ENCODE measurements at regions not wholly inside any gene's neighbourhood (a gene's known extent, or its start where the extent isn't known, plus 50 kb on each side); places are given as distances from the start of the nearest gene placed in this dataset.
"Not testable (repeated sequence)": the region's sequence is repeated elsewhere in the genome, so short reads cannot be mapped to it uniquely, and the experiment has no call there.

GRCh38 chr12:66767536-66767935 is 88.7 kb upstream of the GRIP1 start:
- ATAC-seq (no peak), DNase-seq (no peak)
- intact Hi-C loops (cut with DNase I, micrococcal nuclease), result no loop called here

DNA sequence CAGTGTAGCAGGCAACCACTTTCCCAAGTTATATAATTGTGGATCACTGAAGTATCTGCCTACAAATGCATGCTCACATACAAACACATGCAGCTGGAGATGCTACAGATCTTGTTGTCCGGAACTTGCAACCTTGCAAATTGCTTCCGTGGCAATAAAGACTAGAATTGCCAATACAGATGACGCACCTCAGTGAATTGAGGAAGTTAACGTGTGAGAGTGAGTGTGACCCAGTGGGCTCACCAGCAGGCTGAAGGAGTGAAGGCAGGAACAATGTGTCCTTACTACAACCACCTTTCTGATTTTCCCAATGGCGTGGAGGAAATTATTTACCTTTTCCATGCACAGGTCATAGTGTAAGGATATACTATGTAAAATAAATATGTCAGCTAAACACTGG is 89.4 kb upstream of the GRIP1 start:
- intact Hi-C loops (cut with DNase I, micrococcal nuclease), result no loop called here
- peak in 1 of 2 donors; percentile 5 for DNase-seq
- ATAC-seq, result peak; percentile 97

DNA sequence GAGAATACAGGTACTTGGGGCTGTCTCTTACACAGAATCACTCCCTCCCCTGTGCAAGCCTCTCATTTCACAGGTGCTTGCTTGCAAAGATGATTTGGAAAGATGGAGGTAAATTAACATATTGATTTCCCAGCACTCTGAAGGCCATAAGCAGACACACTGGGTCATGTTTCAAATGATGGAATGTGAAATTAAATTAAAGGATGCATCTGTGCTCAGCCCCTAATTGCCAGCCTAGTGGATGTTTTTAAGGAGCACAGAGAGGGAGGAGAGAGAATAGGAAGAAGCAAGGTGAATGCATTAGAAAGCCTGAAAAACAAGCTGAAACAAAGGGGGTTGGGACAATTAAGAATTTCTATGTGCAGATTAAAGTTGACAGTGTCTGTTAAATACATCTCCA is 96.1 kb upstream of the GRIP1 start:
- no peak for ATAC-seq
- no peak for DNase-seq
- intact Hi-C loops (cut with DNase I, micrococcal nuclease), result no loop called here

GRCh38 chr12:66775871-66776270 is 97.0 kb upstream of the GRIP1 start:
- no peak for DNase-seq
- ATAC-seq, result no peak
- intact Hi-C loops (cut with DNase I, micrococcal nuclease), result no loop called here

GRCh38 chr12:66776974-66777373 is 98.1 kb upstream of the GRIP1 start:
- intact Hi-C loops (cut with DNase I, micrococcal nuclease), result no loop called here
- ATAC-seq (no peak), DNase-seq (no peak)

GRCh38 chr12:66779466-66779865 is 100.6 kb upstream of the GRIP1 start:
- DNase-seq (no peak), ATAC-seq (no peak)

GRCh38 chr12:66786531-66787308 is 107.8 kb upstream of the GRIP1 start:
- ATAC-seq (no peak), DNase-seq (no peak)
- intact Hi-C loops (cut with DNase I, micrococcal nuclease), result no loop called here

More at GRCh38 chr12:66779466-66779865, 100.6 kb upstream of the GRIP1 start:
- intact Hi-C loops (cut with DNase I, micrococcal nuclease), result no loop called here

GRCh38 chr12:66799551-66799950 is 120.7 kb upstream of the GRIP1 start:
- ATAC-seq (no peak), DNase-seq (no peak)
- intact Hi-C loops (cut with DNase I, micrococcal nuclease), result no loop called here

- intact Hi-C loops (cut with DNase I, micrococcal nuclease), result no loop called here
- ATAC-seq (no peak), DNase-seq (no peak)
Observed at GRCh38 chr12:66800046-66800445, 121.2 kb upstream of the GRIP1 start.

- intact Hi-C loops (cut with DNase I, micrococcal nuclease), result no loop called here
- ATAC-seq, result no peak
Observed at GRCh38 chr12:66803930-66804329, 125.1 kb upstream of the GRIP1 start.

DNA sequence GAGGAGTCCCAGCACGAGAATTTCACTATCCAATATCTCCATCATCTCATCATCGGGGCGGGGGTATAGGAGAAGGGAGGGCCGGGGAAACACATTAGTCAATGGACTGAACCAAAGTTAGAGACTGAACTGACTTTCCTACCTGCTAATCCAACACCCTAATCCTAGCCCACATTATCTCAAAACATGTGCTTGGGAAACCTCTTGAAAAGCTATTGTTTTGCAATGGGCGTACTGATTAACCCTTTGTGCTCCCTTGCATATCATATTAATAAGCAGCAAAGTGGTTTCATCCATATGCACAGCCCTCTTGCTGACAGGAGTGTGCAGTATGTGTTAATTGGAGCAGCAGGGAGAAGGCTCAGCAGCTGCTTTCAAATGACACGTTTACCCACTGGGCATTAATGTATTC is 125.7 kb upstream of the GRIP1 start:
- ATAC-seq (no peak), DNase-seq (no peak)
- intact Hi-C loops (cut with DNase I, micrococcal nuclease), result no loop called here

More at GRCh38 chr12:66803930-66804329, 125.1 kb upstream of the GRIP1 start:
- no peak for DNase-seq

GRCh38 chr12:66808606-66809005 is 129.7 kb upstream of the GRIP1 start:
- DNase-seq (no peak), ATAC-seq (no peak)
- intact Hi-C loops (cut with DNase I, micrococcal nuclease), result no loop called here

GRCh38 chr12:66813137-66813892 is 134.4 kb upstream of the GRIP1 start:
- intact Hi-C loops (cut with DNase I, micrococcal nuclease), result no loop called here
- DNase-seq, result no peak
- ATAC-seq, result no peak

GRCh38 chr12:66819587-66819986 is 140.7 kb upstream of the GRIP1 start:
- ATAC-seq, result no peak
- intact Hi-C loops (cut with DNase I, micrococcal nuclease), result no loop called here
- DNase-seq, result no peak

- no peak for ATAC-seq
- intact Hi-C loops (cut with DNase I, micrococcal nuclease), result no loop called here
- no peak for DNase-seq
Observed at GRCh38 chr12:66822961-66823360, 144.1 kb upstream of the GRIP1 start.

- ATAC-seq (no peak), DNase-seq (no peak)
- intact Hi-C loops (cut with DNase I, micrococcal nuclease), result no loop called here
Observed at GRCh38 chr12:66823857-66824570, 145.1 kb upstream of the GRIP1 start.

- intact Hi-C loops (cut with DNase I, micrococcal nuclease); DNase-seq; ATAC-seq: not testable (repeated sequence)
Observed at GRCh38 chr12:66825921-66826320, 147.0 kb upstream of the GRIP1 start.

GRCh38 chr12:66829660-66830325 is 150.9 kb upstream of the GRIP1 start:
- DNase-seq (no peak), ATAC-seq (no peak)
- intact Hi-C loops (cut with DNase I, micrococcal nuclease), result no loop called here

DNA sequence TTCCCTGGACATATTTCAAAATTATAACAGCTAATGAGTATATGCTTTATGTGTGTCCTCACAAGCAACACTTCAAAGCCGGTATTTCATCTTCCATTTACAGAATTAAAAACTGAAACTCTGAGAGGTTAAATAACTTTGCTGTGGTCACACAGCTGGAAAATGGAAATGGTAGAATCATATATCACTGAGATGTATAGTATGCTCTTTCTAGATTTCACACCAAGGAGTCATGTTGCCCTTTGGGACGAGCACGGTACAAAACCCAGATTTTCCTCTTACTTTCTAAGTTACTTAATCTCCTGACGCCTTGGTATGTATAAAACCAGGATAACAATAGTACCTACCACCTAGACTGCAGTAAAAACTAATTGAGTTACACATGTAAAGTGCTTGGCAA is 152.6 kb upstream of the GRIP1 start:
- DNase-seq, result no peak
- intact Hi-C loops (cut with DNase I, micrococcal nuclease), result no loop called here
- ATAC-seq, result no peak

Measured in left colon (tissue), 2 donors.